Caco-2 (cell line): ENCODE measurements at regions not wholly inside any gene's neighbourhood (a gene's known extent, or its start where the extent isn't known, plus 50 kb on each side); places are given as distances from the start of the nearest gene placed in this dataset.
"Not testable (repeated sequence)": the region's sequence is repeated elsewhere in the genome, so short reads cannot be mapped to it uniquely, and the experiment has no call there.

Source experiments
- BruUV-seq: library from RNA; stranded (reverse); fragments of 400-500 nt; replicated peaks from 2 replicates; lab custom pipeline; 2021; lab: Mats Ljungman, UMichigan
- CTCF ChIA-PET: fragments of 300-600 bp; sonication (Branson Sonifier 250); formaldehyde crosslinking; loops from one replicate; lab custom pipeline; 2022; ENCODE audit warnings: antibody characterized with exemption; lab: Charles Lee
- POLR2A ChIA-PET: fragments of 300-600 bp; sonication (Branson Sonifier 250); formaldehyde crosslinking; loops from one replicate; lab custom pipeline; 2022; ENCODE audit warnings: antibody characterized with exemption; lab: Charles Lee
- DNase-seq, 2 experiments: peaks; one replicate each; pipeline versions ENCODE4 v3.0.0 to v3.0.0-alpha.2; 2020 to 2022
- H3K27me3 ChIP-seq: replicated peaks from 2 replicates; pipeline ENCODE4 v1.6.0; 2011; ENCODE audit warnings: low read length; ENCODE audit not compliant: control insufficient read depth, insufficient read depth
- H3K36me3 ChIP-seq: 2 replicates; pipeline ENCODE4 v1.5.1; 2011; ENCODE audit warnings: low read length; ENCODE audit not compliant: control insufficient read depth, insufficient read depth
- H3K4me1 ChIP-seq: fragments of 250-450 bp; sonication (Bioruptor Pico); 2 replicates; pipeline ENCODE4 v1.5.1; 2020; ENCODE audit warnings: mild to moderate bottlenecking
- H3K4me3 ChIP-seq: 2 replicates; pipeline ENCODE4 v1.5.1; 2011; ENCODE audit warnings: low read depth, mild to moderate bottlenecking, control low read depth, low read length
- H3K9me3 ChIP-seq: fragments of 250-450 bp; sonication (Bioruptor Pico); 2 replicates; pipeline ENCODE4 v1.5.1; 2020; ENCODE audit warnings: mild to moderate bottlenecking, moderate library complexity
- H3K27ac Mint-ChIP-seq: one replicate; pipeline ENCODE4 v1.8.0; 2022; ENCODE audit warnings: mixed read lengths; ENCODE audit not compliant: unreplicated experiment
- H3K27me3 Mint-ChIP-seq: one replicate; pipeline ENCODE4 v1.8.0; 2022; ENCODE audit warnings: mixed read lengths; ENCODE audit not compliant: insufficient read depth, unreplicated experiment
- H3K36me3 Mint-ChIP-seq: one replicate; pipeline ENCODE4 v1.8.0; 2022; ENCODE audit warnings: mild to moderate bottlenecking, mixed read lengths; ENCODE audit not compliant: insufficient read depth, unreplicated experiment
- H3K4me1 Mint-ChIP-seq: one replicate; pipeline ENCODE4 v1.8.0; 2022; ENCODE audit warnings: low read depth, mixed read lengths; ENCODE audit not compliant: unreplicated experiment
- H3K4me3 Mint-ChIP-seq: one replicate; pipeline ENCODE4 v1.8.0; 2022; ENCODE audit warnings: mild to moderate bottlenecking, moderate library complexity, mixed read lengths; ENCODE audit not compliant: unreplicated experiment
- H3K9me3 Mint-ChIP-seq: one replicate; pipeline ENCODE4 v1.8.0; 2022; ENCODE audit warnings: mixed read lengths; ENCODE audit not compliant: unreplicated experiment
- intact Hi-C: fragments of 100-400 bp; cut with micrococcal nuclease; formaldehyde crosslinking; loops from one replicate; pipeline ENCODE4 v1.10.0; 2022; ENCODE audit not compliant: unreplicated experiment

DNA sequence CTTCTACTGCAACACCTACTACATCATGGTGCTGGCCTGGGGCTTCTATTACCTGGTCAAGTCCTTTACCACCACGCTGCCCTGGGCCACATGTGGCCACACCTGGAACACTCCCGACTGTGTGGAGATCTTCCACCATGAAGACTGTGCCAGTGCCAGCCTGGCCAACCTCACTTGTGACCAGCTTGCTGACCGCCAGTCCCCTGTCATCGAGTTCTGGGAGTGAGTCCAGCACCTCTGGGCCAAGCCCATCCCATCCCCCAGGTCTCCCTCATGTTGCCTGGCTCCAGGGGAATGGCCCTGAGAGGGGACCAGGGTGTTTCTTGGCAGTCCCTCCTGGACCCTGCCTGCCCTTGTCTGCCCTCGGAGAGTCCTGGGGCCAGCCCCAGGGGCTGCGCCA, 519.4 kb downstream of the TP53TG3F start:
- BruUV-seq, H3K4me3 ChIP-seq, H3K4me1 ChIP-seq, DNase-seq, H3K27me3 ChIP-seq, intact Hi-C loops, H3K36me3 ChIP-seq, H3K27me3 Mint-ChIP-seq, H3K9me3 Mint-ChIP-seq, H3K27ac Mint-ChIP-seq, H3K36me3 Mint-ChIP-seq, H3K9me3 ChIP-seq, H3K4me3 Mint-ChIP-seq, CTCF ChIA-PET, POLR2A ChIA-PET, H3K4me1 Mint-ChIP-seq: not testable (repeated sequence)

DNA sequence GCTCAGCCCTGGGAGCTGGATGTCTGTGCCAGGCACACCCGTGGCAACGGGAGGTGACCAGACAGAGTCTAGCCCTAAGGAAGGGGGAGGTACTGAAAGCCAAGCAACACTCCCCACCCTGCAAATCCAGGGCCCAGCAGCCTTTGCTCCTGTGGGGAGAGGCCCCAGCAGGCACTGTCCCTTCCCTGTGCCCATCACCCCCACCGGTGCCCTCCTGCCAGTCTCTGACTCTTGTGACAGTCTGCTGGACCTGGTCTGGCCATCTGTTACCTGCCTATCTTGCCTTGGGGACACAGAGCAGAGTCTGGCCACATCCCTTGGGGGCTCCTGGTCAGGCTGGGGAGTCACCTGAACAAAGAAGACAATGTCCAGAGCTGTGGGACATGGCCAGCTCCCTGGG, 520.2 kb downstream of the TP53TG3F start:
- POLR2A ChIA-PET, H3K9me3 ChIP-seq, H3K36me3 Mint-ChIP-seq, CTCF ChIA-PET, H3K9me3 Mint-ChIP-seq, H3K27ac Mint-ChIP-seq, H3K4me1 ChIP-seq, H3K4me3 Mint-ChIP-seq, DNase-seq, H3K4me1 Mint-ChIP-seq, H3K4me3 ChIP-seq, H3K27me3 ChIP-seq, intact Hi-C loops, BruUV-seq, H3K36me3 ChIP-seq, H3K27me3 Mint-ChIP-seq: not testable (repeated sequence)

DNA sequence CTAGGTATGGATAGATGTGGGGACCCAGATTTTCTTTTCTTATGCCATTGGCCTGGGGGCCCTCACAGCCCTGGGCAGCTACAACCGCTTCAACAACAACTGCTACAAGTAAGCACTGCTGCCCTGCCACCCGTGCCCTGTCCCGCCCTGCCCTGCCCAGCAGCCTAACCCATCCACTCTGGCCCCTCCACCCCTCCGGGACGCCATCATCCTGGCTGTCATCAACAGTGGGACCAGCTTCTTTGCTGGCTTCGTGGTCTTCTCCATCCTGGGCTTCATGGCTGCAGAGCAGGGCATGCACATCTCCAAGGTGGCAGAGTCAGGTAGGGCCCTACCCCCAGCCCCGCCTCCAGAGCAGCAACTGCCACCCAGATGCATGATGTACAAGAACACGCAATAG, 521.3 kb downstream of the TP53TG3F start:
- H3K4me1 ChIP-seq, POLR2A ChIA-PET, H3K27ac Mint-ChIP-seq, H3K4me3 Mint-ChIP-seq, H3K27me3 ChIP-seq, H3K4me3 ChIP-seq, DNase-seq, H3K9me3 ChIP-seq, intact Hi-C loops, H3K27me3 Mint-ChIP-seq, H3K36me3 Mint-ChIP-seq, BruUV-seq, H3K4me1 Mint-ChIP-seq, CTCF ChIA-PET, H3K36me3 ChIP-seq, H3K9me3 Mint-ChIP-seq: not testable (repeated sequence)

DNA sequence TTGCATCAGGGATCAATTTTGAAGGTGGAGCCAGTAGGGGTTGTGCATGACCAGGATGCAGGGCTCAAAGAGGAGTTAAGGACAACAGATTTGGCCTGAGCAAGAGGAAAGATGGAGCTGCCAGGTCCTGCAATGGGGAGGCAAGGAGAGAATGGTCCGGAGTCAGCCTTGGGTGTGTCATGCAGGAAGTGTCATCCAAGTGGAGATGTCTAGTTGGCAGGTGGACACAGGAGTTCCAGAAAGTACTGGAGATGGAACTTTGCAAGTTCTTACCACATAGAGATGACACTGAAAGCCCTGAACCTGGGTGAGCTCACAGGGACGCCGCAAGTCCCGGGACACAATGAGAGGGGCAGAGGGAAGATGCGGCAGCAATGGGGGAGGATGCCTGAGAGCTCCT, 525.0 kb downstream of the TP53TG3F start:
- CTCF ChIA-PET, H3K9me3 ChIP-seq, H3K9me3 Mint-ChIP-seq, H3K27ac Mint-ChIP-seq, H3K4me1 Mint-ChIP-seq, H3K27me3 Mint-ChIP-seq, H3K4me3 Mint-ChIP-seq, H3K36me3 Mint-ChIP-seq, POLR2A ChIA-PET, H3K4me3 ChIP-seq, H3K27me3 ChIP-seq, H3K36me3 ChIP-seq, intact Hi-C loops, H3K4me1 ChIP-seq, DNase-seq, BruUV-seq: not testable (repeated sequence)

DNA sequence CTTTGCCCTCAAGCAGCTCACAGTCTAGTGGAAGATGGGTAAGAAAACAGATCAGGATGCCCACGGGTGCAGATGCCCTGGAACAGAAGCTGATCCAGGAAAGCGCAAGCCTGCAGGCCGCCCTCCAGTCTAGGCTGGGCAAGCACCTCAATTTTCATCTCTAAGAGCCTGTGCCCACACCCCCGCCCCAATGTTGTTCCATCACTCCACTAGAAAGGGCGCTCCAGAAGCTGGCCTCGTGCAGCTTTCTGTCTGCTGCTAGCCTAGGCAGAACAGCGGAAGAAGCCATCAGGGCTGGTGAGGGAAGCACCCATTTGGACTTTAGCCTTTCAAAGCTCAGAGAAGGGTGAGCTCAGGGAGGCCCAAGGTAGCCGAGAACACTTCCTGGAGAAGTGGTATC, 527.1 kb downstream of the TP53TG3F start:
- H3K36me3 ChIP-seq, H3K4me1 ChIP-seq, CTCF ChIA-PET, H3K4me3 ChIP-seq, H3K4me1 Mint-ChIP-seq, POLR2A ChIA-PET, BruUV-seq, H3K9me3 ChIP-seq, H3K27me3 Mint-ChIP-seq, H3K27me3 ChIP-seq, H3K4me3 Mint-ChIP-seq, DNase-seq, H3K36me3 Mint-ChIP-seq, H3K27ac Mint-ChIP-seq, H3K9me3 Mint-ChIP-seq, intact Hi-C loops: not testable (repeated sequence)

DNA sequence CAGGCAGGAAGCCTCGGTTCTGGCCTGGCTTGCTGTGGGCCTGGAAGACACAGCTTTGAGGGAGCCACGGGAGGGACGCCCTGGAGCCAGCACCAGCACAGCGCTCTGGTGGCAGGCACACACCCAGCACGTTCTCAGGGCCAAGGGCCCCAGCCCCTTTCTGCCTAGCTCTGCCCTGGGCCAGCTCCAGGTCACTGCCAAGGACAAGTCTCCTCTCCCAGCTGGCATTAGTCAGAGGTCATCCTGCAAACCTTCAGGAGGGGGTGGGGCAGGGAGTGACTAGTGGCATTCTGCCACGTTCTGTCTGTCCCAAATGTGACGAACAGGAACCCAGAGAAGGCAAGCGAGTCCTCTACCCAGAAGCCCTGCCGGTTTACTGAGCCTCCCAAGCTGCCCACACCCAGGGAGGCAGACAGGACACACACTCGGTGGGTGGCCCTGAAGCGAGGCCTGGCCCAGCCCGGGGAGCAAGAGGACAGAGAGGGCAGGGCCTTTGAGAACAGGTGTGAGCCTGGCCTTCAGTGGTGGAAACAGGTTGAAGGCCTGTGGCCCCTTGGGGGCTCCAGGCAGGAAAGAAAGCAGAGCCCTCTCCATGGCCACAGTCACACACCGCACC, 528.0 kb downstream of the TP53TG3F start:
- H3K36me3 Mint-ChIP-seq, H3K9me3 Mint-ChIP-seq, BruUV-seq, H3K36me3 ChIP-seq, CTCF ChIA-PET, H3K4me1 Mint-ChIP-seq, H3K4me1 ChIP-seq, H3K4me3 ChIP-seq, intact Hi-C loops, H3K27me3 ChIP-seq, H3K4me3 Mint-ChIP-seq, POLR2A ChIA-PET, DNase-seq, H3K9me3 ChIP-seq, H3K27ac Mint-ChIP-seq, H3K27me3 Mint-ChIP-seq: not testable (repeated sequence)

DNA sequence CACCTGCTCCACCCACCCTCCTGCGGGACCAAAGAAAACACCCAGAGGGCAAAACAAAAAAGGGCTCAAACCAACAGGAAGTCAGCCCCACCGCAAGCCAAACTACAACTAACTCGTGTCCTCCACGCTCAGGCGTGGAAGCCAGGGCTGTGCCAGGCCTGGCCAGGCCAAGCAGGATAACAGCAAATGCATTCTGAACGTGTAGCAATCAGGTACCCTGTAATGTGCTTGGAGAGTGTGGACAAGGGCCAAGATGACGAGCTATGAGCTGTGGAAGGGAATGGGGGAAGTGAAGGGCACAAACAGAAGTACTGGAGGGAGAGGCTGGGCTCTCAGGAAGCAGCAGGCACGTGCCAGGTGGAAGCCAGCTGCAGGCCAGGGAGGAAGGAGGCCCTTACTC, 528.6 kb downstream of the TP53TG3F start:
- H3K36me3 Mint-ChIP-seq, H3K4me1 ChIP-seq, BruUV-seq, H3K4me3 ChIP-seq, H3K4me3 Mint-ChIP-seq, CTCF ChIA-PET, H3K27me3 Mint-ChIP-seq, H3K27ac Mint-ChIP-seq, H3K4me1 Mint-ChIP-seq, H3K9me3 ChIP-seq, POLR2A ChIA-PET, intact Hi-C loops, DNase-seq, H3K27me3 ChIP-seq, H3K9me3 Mint-ChIP-seq, H3K36me3 ChIP-seq: not testable (repeated sequence)
